ENCODE measurements at regions not wholly inside any gene's neighbourhood (a gene's known extent, or its start where the extent isn't known, plus 50 kb on each side); places are given as distances from the start of the nearest gene placed in this dataset.
"Not testable (repeated sequence)": the region's sequence is repeated elsewhere in the genome, so short reads cannot be mapped to it uniquely, and the experiment has no call there.

DNA sequence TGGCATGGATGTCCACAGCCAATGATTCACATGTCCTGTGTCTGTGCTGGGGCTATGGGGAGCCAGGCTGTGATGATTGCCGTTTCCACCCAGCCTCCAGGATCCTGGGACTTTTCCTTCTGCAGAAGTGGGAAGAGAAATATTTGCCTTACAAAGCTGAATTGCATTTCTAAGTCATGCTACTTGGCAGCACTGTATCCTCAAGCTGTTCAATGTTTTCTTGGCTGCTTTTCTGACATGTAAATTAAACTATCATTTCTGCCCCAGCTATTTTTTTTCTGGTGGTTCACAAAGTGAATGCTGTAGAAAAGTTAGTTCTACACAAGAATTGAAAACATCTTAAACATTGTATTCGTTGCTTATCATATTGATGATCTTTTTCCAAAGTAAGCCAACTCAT is 51.9 kb upstream of the TCERG1L start:
- H3K4me1 ChIP-seq (ENCODE audit: control insufficient read depth, insufficient read depth, low read length), result no peaks in the 10 kb centered on the region
- H3K27me3 ChIP-seq (replicated peaks; ENCODE audit: control insufficient read depth, insufficient read depth, low read length), result no peaks in the 10 kb centered on the region
- H3K36me3 ChIP-seq (ENCODE audit: control insufficient read depth, insufficient read depth, low read length, severe bottlenecking), result no peaks in the 10 kb centered on the region
- H3K4me3 ChIP-seq (ENCODE audit: low read length), result no peak overlapping the region
- DNase-seq (ENCODE audit: low read depth), result no peak
- H3K9ac ChIP-seq (ENCODE audit: low read length), result no peak overlapping the region
- peaks cover 11% of the 10 kb centered on the region for H3K9me3 ChIP-seq (ENCODE audit: control insufficient read depth, low read length)

DNA sequence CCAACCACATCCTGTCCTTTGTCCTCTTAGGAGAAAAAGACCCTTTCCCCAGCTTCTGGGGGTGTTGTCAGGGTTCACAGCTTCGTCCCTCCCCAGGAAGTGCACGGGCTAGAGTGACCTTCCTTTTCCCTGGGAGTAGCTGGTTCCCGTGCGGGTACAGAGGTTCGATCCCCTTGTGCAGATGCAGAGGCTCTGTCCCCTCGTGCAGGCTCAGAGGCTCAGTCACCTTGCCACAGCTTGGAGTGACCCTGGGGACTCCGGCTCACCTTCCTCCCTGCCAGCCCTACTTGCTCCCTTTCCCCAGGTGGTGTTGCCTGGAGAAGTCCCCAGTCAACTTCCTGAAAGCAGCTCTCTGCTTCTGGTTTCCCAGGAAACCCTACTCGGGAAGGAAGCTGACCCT is 60.0 kb upstream of the TCERG1L start:
- Histone ChIP-seq H3K36me3 (ENCODE audit: control insufficient read depth, insufficient read depth, low read length, severe bottlenecking) (no peaks in the 10 kb centered on the region), H3K4me1 (ENCODE audit: control insufficient read depth, insufficient read depth, low read length) (no peaks in the 10 kb centered on the region), H3K9me3 (ENCODE audit: control insufficient read depth, low read length) (peaks cover 17% of the 10 kb centered on the region), H3K4me3 (ENCODE audit: low read length) (no peak overlapping the region), H3K9ac (ENCODE audit: low read length) (no peak overlapping the region), H3K27me3 (replicated peaks; ENCODE audit: control insufficient read depth, insufficient read depth, low read length) (no peaks in the 10 kb centered on the region)
- DNase-seq (ENCODE audit: low read depth), result no peak

DNA sequence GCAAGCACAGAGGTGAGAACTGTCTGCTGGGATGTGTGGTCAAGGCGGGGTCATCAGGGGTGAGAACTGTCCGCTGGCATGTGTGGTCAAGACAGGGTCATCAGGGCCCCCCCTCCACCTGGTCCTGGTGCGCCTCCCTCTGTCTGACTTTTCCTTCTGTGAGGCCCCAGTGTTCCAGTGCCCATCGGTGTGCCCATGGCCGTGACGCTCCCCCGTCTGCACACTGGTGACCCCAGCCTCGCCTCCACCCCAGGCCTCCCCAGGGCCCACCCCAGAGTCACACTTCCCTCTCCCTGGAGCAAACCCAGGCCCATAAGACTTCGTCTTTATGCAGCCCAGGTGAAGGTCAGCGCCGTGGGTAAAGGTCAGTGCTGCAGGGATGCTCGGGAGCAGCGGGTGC is 70.1 kb upstream of the TCERG1L start:
- H3K9me3 ChIP-seq (ENCODE audit: control insufficient read depth, low read length), result no peaks in the 10 kb centered on the region
- H3K4me3 ChIP-seq (ENCODE audit: low read length), result no peak overlapping the region
- no peaks in the 10 kb centered on the region for H3K27me3 ChIP-seq (replicated peaks; ENCODE audit: control insufficient read depth, insufficient read depth, low read length)
- no peaks in the 10 kb centered on the region for H3K36me3 ChIP-seq (ENCODE audit: control insufficient read depth, insufficient read depth, low read length, severe bottlenecking)
- H3K9ac ChIP-seq (ENCODE audit: low read length), result no peak overlapping the region
- no peaks in the 10 kb centered on the region for H3K4me1 ChIP-seq (ENCODE audit: control insufficient read depth, insufficient read depth, low read length)
- DNase-seq (ENCODE audit: low read depth), result no peak

DNA sequence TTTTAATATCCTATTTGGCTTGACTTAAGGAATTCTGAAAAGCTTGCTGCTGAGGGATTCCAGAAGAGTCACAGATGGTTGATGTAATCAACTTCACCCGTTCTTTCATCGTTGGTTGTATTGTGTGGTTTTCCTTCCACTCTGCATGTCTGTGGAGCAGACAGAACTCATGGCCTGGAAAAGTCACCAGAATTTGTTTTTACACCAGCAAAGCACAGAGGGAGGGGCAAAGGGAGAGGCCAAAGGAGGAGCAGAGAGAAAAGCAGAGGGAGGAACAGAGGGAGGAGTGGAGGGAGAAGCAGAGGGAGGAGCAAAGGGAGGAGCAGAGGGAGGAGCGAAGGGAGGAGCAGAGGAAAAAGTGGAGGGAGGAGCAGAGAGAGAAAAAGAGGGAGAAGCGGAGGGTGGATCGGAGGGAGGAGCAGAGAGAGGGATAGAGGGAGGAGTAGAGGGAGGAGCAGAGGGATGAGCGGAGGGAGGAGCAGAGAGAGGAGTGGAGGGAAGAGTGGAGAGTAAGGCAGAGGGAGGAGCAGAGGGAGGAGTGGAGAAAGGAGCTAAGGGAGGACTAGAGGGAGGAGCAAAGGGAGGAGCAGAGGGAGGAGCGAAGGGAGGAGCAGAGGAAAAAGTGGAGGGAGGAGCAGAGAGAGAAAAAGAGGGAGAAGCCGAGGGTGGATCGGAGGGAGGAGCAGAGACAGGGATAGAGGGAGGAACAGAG is 73.8 kb upstream of the TCERG1L start:
- not testable (repeated sequence) for DNase-seq (ENCODE audit: low read depth); H3K36me3 ChIP-seq (ENCODE audit: control insufficient read depth, insufficient read depth, low read length, severe bottlenecking); H3K9me3 ChIP-seq (ENCODE audit: control insufficient read depth, low read length); H3K9ac ChIP-seq (ENCODE audit: low read length); H3K27me3 ChIP-seq (replicated peaks; ENCODE audit: control insufficient read depth, insufficient read depth, low read length); H3K4me3 ChIP-seq (ENCODE audit: low read length); H3K4me1 ChIP-seq (ENCODE audit: control insufficient read depth, insufficient read depth, low read length)

DNA sequence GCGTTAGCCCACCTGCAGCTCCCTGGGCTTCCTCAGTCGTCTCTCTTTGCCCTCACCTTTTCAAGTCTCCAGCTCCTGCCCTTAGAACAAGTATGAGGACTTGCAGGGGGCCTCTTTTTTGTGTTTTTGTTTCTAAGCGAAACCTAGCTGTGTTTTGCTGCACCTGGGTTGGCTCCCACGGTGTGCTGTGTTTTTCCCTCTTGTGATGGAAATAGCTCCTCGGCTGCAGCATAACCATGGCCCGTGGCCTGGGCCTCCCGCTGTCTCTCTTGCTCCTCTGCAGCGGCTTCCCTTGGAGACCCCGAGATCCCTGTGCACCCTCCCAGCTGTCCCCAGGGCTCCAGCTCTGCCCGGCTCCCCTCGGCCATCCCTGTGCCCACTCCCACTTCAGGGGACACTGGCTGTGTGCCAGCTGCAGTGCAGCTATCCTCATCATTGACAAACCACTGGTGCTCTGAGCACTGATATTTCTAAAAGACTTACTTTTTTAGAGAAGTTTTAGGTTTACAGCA is 75.6 kb upstream of the TCERG1L start:
- H3K36me3 ChIP-seq (ENCODE audit: control insufficient read depth, insufficient read depth, low read length, severe bottlenecking), result no peaks in the 10 kb centered on the region
- no peak overlapping the region for H3K4me3 ChIP-seq (ENCODE audit: low read length)
- H3K4me1 ChIP-seq (ENCODE audit: control insufficient read depth, insufficient read depth, low read length), result no peaks in the 10 kb centered on the region
- peaks cover 2% of the 10 kb centered on the region for H3K27me3 ChIP-seq (replicated peaks; ENCODE audit: control insufficient read depth, insufficient read depth, low read length)
- no peak for DNase-seq (ENCODE audit: low read depth)
- no peaks in the 10 kb centered on the region for H3K9me3 ChIP-seq (ENCODE audit: control insufficient read depth, low read length)
- H3K9ac ChIP-seq (ENCODE audit: low read length), result no peak overlapping the region

DNA sequence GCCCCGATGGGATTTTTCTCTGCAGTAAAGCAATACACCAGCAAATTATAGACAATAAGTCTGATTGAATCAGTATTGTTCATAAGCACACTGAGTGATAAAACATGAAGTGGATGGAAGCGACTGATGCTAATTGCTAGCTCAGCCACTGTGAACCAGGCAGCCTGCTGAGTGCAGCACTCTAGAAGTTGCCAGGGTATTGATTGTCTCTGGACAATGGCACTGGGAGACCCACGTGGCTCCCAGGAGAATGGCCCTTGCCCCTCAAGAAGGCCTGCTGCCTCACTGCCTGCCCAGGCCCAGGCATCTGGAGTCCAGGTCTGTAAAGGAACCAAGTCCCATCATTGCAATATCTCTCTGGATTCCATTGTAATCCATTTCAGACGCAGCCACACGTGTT is 80.4 kb upstream of the TCERG1L start:
- no peak for DNase-seq (ENCODE audit: low read depth)
- H3K4me3 ChIP-seq (ENCODE audit: low read length), result no peak overlapping the region
- H3K9me3 ChIP-seq (ENCODE audit: control insufficient read depth, low read length), result no peaks in the 10 kb centered on the region
- peaks cover 2% of the 10 kb centered on the region for H3K27me3 ChIP-seq (replicated peaks; ENCODE audit: control insufficient read depth, insufficient read depth, low read length)
- no peak overlapping the region for H3K9ac ChIP-seq (ENCODE audit: low read length)
- no peaks in the 10 kb centered on the region for H3K36me3 ChIP-seq (ENCODE audit: control insufficient read depth, insufficient read depth, low read length, severe bottlenecking)
- peaks cover 8% of the 10 kb centered on the region for H3K4me1 ChIP-seq (ENCODE audit: control insufficient read depth, insufficient read depth, low read length)

DNA sequence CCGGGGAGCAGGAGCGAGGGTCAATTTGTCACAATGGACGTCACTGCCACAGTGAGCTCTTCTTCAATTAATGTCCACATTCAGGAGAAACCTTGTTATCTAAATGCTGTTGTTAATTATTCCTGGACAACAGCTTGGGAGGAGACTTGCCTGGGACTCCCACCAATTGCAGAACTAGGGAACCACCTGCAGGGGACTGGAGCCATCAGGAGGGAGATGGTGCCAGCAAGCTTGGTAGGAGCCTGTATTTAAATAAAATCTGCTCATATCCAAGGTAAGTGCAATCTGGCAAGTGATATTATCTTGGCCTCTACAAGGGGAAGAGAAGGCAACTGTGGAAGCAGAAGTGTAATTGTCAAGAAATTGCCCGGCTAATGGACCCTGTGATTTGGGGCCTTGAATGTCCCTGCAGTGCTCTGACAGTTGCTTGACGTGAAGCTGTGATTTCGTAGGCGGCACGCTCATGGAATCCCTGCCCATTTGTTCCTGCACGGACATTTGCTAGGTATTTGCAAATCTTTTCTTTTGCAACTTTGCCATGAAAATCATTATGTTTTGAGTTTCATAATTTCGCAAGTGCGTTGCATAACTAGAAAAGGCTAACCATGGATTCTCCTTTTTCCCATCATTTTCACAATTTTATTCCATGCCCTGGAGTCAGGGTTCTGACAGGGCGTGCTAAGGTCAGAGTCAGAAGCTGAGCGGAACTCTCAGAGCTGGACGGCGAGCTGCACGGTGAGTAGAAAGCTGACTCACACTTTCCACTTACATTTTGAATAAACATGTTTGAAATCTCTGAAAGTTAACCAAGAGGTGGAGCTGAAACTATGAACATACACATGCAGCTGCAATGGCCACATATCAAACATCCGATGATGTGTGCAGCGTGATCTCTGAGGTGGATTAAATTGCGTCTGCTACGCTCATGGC is 84.9 kb upstream of the TCERG1L start:
- Histone ChIP-seq H3K9ac (ENCODE audit: low read length) (no peak overlapping the region), H3K4me3 (ENCODE audit: low read length) (no peak overlapping the region), H3K36me3 (ENCODE audit: control insufficient read depth, insufficient read depth, low read length, severe bottlenecking) (no peaks in the 10 kb centered on the region), H3K27me3 (replicated peaks; ENCODE audit: control insufficient read depth, insufficient read depth, low read length) (peaks cover 3% of the 10 kb centered on the region), H3K9me3 (ENCODE audit: control insufficient read depth, low read length) (no peaks in the 10 kb centered on the region), H3K4me1 (ENCODE audit: control insufficient read depth, insufficient read depth, low read length) (peaks cover 10% of the 10 kb centered on the region)
- DNase-seq (ENCODE audit: low read depth), result no peak

DNA sequence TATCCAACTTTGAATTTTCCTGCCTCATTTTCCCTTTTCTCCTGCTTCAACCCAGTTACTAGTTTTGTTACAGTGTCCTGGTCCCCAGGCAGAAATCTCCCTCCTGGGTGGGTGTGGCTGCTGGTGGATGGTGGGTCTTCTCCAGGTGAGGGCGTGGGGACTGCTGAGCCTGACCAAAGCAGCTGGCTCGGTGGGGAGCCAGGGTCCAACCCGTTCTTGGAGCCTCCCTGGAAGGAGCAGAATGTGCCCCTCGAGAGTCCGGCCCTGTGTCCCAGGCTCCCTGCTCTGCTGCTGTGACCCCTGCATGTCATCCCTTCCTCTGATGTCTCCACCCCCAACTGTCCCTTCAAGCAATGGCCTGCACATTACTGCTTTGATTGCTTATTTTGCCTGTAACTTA is 86.6 kb upstream of the TCERG1L start:
- Histone ChIP-seq H3K9me3 (ENCODE audit: control insufficient read depth, low read length) (no peaks in the 10 kb centered on the region), H3K9ac (ENCODE audit: low read length) (no peak overlapping the region), H3K4me1 (ENCODE audit: control insufficient read depth, insufficient read depth, low read length) (peaks cover 10% of the 10 kb centered on the region), H3K4me3 (ENCODE audit: low read length) (no peak overlapping the region), H3K36me3 (ENCODE audit: control insufficient read depth, insufficient read depth, low read length, severe bottlenecking) (no peaks in the 10 kb centered on the region), H3K27me3 (replicated peaks; ENCODE audit: control insufficient read depth, insufficient read depth, low read length) (peaks cover 10% of the 10 kb centered on the region)
- no peak for DNase-seq (ENCODE audit: low read depth)

DNA sequence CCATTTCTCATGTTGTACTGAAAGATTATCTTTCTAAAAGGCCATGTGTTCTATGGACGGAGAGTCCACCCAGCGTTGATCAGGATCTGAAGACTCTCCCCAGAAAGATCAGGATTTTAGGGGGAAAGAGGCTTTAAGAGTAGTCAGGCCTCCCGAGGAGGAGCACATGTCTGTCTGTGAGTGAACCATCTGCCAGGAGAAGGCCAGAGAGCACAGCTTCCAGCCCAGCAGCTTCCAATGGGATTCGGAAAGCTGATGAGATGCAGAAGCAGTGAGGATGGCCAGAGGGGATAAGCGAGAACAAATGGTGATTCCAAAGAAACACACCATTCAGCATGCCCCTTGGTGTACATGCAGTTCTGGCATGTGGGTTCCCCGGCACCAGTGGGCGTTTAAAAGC is 88.5 kb upstream of the TCERG1L start:
- no peaks in the 10 kb centered on the region for H3K36me3 ChIP-seq (ENCODE audit: control insufficient read depth, insufficient read depth, low read length, severe bottlenecking)
- H3K27me3 ChIP-seq (replicated peaks; ENCODE audit: control insufficient read depth, insufficient read depth, low read length), result peaks cover 14% of the 10 kb centered on the region
- no peak overlapping the region for H3K9ac ChIP-seq (ENCODE audit: low read length)
- no peaks in the 10 kb centered on the region for H3K9me3 ChIP-seq (ENCODE audit: control insufficient read depth, low read length)
- no peak overlapping the region for H3K4me3 ChIP-seq (ENCODE audit: low read length)
- H3K4me1 ChIP-seq (ENCODE audit: control insufficient read depth, insufficient read depth, low read length), result peaks cover 10% of the 10 kb centered on the region
- no peak for DNase-seq (ENCODE audit: low read depth)

DNA sequence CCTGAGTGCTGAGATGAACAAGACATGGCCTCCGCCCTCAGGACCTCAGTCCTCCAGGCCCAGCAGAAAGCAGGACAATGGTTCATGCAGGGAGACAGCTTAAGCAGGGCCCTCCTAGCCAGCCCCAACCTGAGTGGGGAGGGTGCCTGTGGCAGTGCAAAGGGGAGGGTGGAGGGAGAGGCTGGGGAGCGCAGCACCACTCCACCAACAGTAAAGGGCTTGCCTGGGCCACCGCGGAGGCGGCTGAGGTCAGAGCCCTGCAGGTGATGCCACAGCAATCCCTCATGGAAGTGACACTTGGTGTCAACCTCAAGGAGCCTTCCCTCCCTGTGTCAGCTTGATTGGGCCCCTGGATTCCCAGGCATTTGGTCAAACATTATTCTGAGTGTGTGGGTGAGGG is 89.0 kb upstream of the TCERG1L start:
- no peak overlapping the region for H3K9ac ChIP-seq (ENCODE audit: low read length)
- H3K36me3 ChIP-seq (ENCODE audit: control insufficient read depth, insufficient read depth, low read length, severe bottlenecking), result no peaks in the 10 kb centered on the region
- peaks cover 14% of the 10 kb centered on the region for H3K27me3 ChIP-seq (replicated peaks; ENCODE audit: control insufficient read depth, insufficient read depth, low read length)
- H3K4me3 ChIP-seq (ENCODE audit: low read length), result no peak overlapping the region
- H3K9me3 ChIP-seq (ENCODE audit: control insufficient read depth, low read length), result no peaks in the 10 kb centered on the region
- peaks cover 10% of the 10 kb centered on the region for H3K4me1 ChIP-seq (ENCODE audit: control insufficient read depth, insufficient read depth, low read length)
- DNase-seq (ENCODE audit: low read depth), result no peak

DNA sequence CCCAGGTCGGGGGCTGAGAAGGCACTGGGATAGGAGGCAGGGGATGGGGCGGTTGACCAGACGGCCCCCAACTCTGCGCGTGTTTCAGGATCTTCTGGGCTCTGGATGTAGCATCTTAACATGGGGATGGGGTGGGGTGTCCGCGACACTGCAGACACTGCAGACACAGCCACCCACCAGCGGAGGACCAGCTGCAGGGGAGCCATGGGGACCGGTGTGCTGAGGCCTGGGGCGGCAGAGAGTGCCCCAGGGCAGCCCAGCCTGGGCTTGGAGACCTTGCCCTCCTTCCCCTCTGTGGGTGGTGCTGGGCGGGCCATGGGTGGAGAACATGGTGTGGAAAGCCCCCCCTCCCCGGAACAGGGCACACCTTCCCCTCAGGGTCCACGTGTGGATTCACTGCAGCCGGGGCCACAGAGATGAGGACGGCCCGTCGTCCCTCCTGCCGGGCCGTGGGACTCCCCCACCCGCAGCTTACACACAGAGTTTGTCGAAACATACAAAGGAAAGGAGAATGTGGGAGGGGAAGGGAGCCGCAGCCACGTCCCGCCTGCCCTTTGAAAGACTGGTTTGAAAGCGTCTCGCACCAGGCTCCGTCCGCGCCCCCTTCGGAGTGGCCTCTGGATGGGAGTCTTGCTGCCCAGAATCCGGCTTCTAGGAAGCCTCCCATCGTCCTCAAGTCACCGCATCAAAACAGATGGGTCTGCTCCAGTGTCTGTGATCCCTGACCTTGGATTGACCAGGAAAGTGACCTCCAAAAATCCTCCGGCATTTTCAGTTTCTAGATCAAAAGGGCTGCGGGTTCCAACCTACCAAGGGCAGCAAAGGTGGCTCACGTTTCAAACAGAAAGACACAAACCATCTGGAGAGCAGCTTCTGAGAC is 91.5 kb upstream of the TCERG1L start:
- Histone ChIP-seq H3K9ac (ENCODE audit: low read length) (no peak overlapping the region), H3K36me3 (ENCODE audit: control insufficient read depth, insufficient read depth, low read length, severe bottlenecking) (no peaks in the 10 kb centered on the region), H3K9me3 (ENCODE audit: control insufficient read depth, low read length) (no peaks in the 10 kb centered on the region), H3K27me3 (replicated peaks; ENCODE audit: control insufficient read depth, insufficient read depth, low read length) (peaks cover 14% of the 10 kb centered on the region), H3K4me1 (ENCODE audit: control insufficient read depth, insufficient read depth, low read length) (no peaks in the 10 kb centered on the region), H3K4me3 (ENCODE audit: low read length) (no peak overlapping the region)
- no peak for DNase-seq (ENCODE audit: low read depth)

Measured in adipocyte (in vitro differentiated cells).